ENCODE measurements at regions not wholly inside any gene's neighbourhood (a gene's known extent, or its start where the extent isn't known, plus 50 kb on each side); places are given as distances from the start of the nearest gene placed in this dataset.

DNA sequence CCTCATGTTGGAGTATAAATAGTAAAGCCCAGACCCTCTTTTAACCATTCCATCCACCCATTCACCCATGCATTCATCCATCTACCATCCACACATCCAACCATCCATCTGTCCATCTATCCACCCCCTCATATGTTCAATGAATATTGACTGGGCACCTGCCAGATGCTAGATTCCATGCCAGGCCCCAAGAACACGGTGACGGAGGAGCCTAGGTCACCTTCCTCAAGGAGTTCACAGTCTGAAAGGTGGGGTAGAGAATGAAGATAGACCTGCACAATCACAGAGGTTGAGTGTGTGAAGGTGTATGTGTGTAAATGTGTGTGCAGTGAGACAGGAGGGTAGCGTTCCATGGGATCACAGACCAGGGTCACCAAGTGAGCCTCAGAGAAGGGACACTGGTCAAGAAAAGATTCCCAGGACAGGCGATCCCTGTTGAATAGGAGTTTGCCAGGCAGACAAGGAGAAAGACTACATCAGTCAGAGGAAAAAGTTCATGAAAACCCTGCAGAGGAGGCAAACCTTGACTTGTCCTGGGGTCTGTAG, 287.2 kb downstream of the CYP26B1 start:
- DNase-seq, result no peak

- no peak for DNase-seq
Measured at GRCh38 chr2:71859211-71859847, 288.3 kb downstream of the CYP26B1 start.

DNA sequence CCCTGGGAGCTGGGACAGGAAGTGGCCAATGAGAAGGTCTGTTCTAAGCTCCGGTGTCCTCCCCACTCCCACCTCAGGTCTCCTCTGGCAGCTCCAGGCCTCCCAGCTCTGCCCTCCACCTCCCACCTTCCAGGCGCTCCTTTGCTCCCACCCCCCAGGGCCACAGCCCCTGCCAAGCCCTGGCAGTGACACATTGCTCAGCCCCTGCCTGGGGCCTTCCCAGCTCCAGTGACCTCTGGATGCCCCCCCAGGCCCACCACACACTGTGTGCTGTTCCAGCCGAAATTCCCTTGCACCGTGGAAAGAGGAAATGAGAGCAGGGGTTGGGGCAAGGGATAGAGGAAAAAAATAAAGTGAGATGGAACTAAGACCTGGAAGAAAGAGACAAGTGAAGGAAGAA, 289.6 kb downstream of the CYP26B1 start:
- no peak for DNase-seq

- DNase-seq, result no peak
Measured at GRCh38 chr2:71857636-71858035, 290.0 kb downstream of the CYP26B1 start.

DNA sequence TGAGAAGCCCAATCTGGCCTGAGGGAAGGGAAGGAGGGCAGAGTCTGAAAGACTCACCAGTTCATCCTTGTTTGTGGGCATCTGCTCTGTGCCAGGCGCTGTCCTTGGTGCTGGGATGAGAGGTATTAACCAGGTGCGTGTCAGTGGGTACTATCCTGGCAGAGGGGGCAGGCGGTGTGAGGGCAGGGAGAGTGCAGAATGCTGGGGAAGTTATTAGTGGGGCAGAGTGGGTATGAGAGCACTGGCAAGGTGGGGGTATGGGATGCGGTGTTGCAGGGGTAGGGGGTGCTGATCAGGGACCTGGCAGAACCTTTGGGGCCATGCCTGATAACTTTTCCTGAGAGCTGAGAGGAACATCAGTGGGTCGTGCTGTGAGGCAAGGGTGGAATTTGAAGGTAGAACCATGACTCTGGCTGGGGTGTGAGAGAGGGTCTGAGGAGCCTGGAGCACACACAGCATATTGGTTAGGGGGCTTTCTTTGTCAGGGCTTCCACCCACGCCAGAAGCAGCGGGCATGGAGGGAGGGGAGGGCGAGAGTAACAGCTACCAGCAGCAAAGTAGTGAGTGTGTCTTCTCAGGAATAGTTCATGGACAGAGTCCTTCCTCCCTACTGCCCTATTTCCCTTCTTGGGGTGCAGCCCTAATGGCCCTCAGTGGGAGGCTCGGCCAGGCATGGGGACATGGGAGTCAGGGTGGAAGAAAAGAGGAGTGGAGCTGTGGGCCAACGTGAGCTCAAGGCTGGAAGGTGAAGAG, 290.7 kb downstream of the CYP26B1 start:
- no peak for DNase-seq

GRCh38 chr2:71853858-71854257, 293.8 kb downstream of the CYP26B1 start:
- no peak for DNase-seq

DNA sequence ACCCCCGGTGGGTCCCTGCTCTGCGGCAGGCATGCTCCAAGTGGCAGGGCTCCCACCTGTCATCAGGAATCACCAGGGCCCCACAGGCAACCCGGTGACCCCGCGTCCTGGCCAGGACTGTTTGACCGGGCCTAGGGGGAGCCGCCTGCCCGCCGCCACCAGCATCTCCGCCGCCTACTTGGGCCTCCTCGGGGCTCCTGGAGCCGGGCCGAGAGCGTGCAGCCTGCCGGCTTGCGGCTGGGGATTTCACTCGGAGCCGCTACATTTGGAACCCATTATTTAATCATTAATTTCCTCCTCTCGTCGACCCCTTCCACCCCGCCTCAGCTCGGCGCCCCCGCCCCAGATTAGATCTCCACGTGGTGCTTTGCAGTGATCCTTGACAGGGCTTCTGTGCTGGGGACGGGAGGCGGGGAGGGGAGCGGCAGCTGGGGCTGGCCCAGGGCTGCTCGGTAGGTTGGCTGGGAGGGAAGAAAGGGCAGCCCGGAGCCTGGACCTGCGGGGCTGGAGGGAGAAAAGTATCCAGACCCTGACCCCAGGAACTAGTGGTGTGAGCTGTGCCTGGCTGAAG, 295.4 kb downstream of the CYP26B1 start:
- no peak for DNase-seq

- no peak for DNase-seq
Measured at GRCh38 chr2:71851094-71851750, 296.4 kb downstream of the CYP26B1 start.

- DNase-seq, result no peak
Measured at GRCh38 chr2:71850306-71850801, 297.3 kb downstream of the CYP26B1 start.

DNA sequence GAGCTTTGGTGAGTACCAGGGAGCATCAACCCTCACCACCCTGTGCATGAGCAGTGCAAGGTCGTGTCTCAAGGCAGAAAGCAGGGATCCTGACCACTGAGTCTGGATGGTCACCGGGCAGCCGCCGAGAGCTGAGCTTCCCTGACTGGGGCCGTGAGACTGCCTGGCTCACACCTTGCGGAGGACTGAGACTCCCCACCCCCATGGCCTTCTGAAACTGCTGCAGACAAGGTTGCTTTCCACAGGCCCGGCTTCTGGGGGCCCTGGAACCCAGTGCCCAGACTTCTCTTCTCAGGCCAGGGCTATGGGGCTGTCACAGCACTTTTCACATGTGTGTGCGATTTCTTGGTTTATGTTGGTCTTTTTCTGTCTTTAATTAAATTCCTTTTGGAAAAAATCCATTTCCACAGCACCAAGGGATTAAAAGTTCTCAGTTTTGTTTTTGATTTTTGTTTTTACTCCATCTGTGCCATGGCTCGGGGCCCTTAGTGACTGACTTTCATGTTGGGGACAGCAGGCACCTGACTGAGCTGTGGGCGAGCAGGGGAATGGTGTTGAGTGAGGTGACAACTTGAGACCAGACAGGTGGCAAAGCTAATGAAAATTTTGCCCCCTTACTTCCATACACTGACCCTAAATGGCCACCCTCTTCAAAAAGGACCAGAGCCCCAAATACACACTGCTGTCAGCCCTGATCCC, 297.9 kb downstream of the CYP26B1 start:
- no peak for DNase-seq

- no peak for DNase-seq
Measured at GRCh38 chr2:71849111-71849510, 298.6 kb downstream of the CYP26B1 start.

- no peak for DNase-seq
Measured at GRCh38 chr2:71846669-71847291, 300.9 kb downstream of the CYP26B1 start.

GRCh38 chr2:71846072-71846471, 301.6 kb downstream of the CYP26B1 start:
- DNase-seq, result no peak

- no peak for DNase-seq
Measured at GRCh38 chr2:71844967-71845366, 302.7 kb downstream of the CYP26B1 start.

DNA sequence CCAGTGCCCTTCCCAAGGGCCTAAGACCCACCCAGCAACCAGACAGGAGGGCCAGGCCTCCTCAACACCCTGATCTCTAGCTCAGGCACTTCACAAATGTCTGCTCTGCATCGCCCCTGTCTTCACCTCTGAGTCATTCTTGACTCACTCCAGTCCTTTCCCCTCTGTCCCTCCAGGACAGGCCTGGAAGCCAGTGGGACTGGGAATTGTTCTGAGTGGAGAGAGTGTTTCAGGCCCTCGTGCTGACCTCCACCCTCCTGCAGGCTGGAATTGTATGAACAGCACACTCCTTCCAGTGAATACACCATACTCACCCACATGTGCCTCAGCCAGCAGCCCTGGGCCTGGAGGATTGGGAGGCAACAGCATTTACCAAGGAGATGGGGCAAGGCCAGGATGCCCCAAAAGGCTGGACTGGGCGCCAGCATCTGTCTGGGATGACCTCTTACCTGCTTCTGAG, 304.2 kb downstream of the CYP26B1 start:
- no peak for DNase-seq

GRCh38 chr2:71842744-71843143, 304.9 kb downstream of the CYP26B1 start:
- no peak for DNase-seq

GRCh38 chr2:71839826-71840225, 307.8 kb downstream of the CYP26B1 start:
- DNase-seq, result no peak

- DNase-seq, result no peak
Measured at GRCh38 chr2:71834796-71835195, 312.9 kb downstream of the CYP26B1 start.

- DNase-seq, result no peak
Measured at GRCh38 chr2:71833855-71834560, 313.7 kb downstream of the CYP26B1 start.

DNA sequence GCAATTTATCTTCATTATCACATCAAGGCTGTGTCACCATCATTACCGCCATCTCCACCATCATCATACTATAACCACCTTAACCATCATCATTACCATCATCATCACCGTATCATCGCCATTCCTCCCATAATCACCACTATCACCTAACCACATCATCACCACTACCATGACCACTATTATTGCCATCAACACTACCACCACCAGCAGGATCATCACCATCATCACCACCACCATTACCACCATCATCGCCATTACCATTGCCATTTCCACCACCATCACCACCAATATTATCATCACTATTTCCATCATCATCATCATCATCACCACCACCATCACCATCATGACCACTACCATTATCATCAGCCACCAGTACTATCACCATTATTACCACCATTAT, 314.4 kb downstream of the CYP26B1 start:
- no peak for DNase-seq

GRCh38 chr2:71832844-71833243, 314.8 kb downstream of the CYP26B1 start:
- no peak for DNase-seq

Data from NCI-H1694 (cell line).